GM19372 (cell line): ENCODE measurements at regions not wholly inside any gene's neighbourhood (a gene's known extent, or its start where the extent isn't known, plus 50 kb on each side); places are given as distances from the start of the nearest gene placed in this dataset.

Experiments used
- ATAC-seq: cut with Tn5 transposase; IDR thresholded peaks from one replicate; pipeline ENCODE4 v1.9.1; 2021; ENCODE audit warnings: mild to moderate bottlenecking, low read depth, moderate library complexity; ENCODE audit not compliant: unreplicated experiment

DNA sequence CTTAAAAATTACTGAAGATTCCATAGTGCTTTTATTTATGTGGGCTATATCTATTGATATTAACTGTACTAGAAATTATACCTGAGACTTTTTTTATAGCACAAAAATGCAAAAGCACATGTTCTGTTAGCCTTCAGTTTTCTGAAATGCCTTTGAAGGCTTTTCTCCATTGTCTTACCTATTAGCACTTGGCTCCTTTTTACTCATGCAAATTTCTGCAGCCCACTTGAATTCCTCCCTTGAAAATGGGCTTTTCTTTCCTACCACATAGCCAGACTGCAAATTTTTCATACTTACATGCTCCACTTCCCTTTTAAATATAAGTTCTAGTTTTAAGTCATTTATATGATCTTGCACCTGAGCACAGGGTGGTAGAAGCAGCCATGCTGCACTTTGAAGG is 453.0 kb upstream of the TRIB2 start:
- ATAC-seq = no peak

DNA sequence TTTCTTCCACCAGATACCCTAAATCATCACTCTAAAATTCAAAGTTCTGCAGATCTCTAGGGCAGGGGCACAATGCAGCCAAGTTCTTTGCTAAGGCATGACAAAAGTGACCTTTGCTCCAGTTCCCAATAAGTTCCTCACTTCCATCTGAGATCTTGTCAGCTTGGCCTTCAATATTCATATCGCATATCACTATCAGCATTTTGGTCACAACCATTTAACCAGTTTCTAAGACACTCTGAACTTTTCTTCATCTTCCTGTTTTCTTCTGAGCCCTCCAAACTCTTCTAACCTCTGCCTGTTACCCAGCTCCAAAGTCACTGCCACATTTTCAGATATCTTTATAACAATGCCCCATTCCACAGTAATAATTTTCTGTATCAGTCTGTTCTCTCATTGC is 452.6 kb upstream of the TRIB2 start:
- ATAC-seq = no peak

DNA sequence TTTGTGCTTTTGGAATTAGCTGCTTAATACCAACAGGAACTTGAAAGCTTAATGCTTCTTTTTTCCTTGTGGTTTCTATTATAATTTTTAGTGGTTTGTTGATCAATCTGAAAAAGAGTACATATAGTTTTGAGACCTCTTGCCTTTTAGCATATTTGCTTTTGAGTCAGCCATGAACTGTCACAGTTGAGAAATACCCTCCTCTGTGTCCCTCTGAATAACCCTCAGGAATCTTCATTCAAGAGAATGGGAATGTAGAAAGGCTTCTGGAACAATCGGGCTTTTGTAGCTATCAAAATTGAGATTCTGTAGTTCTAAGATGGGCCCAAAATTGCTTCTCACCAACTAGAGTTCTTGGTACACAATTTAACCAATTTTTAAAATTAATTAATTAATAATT is 451.1 kb upstream of the TRIB2 start:
- ATAC-seq = no peak

DNA sequence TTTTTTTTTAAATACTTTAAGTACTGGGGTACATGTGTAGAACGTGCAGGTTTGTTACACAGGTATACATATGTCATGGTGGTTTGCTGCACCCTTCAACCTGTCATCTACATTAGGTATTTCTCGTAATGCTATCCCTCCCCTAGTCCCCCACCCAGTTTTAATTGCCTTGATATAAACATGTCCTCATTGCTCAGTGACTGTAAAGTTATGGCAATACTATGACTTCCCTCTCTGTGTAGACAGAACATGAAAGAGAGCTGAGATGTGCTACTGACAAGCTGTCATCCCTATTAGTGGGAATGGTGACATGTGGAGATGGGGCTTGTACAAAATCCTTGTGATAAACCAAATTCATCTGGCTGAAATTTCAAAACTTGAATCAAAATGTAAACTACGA is 449.7 kb upstream of the TRIB2 start:
- no peak for ATAC-seq

DNA sequence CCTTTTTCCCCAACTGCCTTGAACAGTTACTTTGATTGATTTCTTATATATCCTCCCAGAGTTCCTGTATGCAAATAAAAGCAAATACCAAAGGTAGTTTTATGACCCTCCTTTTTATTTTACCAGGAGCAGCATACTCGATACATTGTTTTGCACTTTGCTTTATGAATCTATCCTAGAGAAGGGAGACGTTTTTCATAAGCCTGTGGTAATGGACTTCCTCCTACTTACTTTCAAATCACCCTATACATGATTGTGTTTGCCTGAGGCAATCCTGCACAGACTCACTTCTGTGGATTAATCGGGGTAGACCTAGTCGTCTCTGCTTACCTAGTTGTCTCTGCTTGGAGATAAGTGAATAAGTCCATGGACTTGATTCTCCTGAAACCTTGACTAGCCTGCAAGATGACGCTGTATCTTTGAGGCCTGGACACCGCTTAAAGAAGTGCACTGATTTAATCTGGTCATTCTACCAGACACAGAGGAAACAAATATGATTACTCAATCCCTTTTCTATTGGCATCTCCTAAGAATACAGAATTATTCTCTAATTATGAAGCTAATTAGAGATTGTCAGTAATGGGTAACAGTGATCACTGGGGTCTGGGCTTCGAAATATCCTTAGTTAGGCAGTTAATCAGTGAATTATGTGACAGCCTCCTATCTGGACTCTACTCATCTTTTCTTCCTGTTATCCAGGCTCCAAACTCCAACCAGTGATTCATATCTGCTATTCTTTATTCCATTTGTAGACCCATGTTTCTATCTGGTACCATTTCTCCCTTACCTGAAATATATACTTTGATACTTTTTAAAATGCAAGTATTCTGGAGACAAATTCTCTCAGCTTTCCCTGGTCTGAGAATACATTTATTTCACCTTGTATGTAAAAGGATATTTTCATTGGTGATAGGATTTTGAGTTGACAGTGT is 447.4 kb upstream of the TRIB2 start:
- no peak for ATAC-seq

DNA sequence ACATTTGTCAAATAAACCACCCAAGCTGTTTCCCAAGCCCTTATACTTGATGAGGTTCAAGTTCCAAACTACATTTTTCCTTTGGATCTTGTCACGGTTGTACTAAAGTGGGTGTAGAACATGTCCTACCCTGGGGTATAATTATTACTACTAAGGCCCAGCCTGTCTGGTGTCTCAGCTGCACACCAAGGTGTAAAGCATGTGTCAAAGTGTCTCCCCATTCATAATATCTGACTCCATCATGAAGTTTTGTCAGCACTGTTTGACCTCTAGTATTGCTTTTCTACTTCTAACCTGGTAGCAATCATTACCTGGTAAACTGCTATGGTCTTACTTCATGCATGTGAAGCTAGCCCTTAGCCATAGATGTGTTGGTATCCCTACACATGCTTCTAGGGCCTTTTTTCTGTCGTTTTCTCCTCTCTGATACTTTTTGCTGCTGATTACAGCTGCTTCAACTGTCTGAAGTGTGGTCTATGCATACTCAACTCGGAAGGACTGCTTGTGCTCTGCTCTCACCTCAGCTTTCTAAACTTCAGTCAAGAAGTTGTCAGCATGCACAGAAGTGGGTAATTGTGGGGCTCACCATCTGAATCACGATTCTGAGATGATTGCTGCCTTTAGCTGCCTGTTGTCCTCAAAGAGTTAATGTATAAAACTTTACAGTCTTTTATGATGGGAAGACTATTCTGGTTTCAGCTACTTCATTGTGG is 445.7 kb upstream of the TRIB2 start:
- ATAC-seq = no peak

DNA sequence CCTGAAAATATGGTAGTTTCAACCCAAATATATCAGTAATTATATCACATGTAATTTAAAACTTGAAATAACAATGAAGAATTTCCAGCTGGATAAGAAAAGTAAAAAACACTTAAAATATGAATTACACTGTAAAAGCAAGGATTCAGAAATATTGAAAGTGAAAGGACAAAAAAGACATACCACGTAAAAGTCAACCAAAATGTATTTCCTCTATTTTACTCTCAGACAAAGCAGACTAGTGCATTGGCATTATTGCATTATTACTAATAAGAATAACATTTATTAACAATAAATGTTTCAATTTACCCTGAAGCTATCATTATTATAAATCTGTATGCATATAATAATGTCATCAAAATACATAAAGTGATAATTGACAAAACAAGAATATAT is 445.1 kb upstream of the TRIB2 start:
- no peak for ATAC-seq

DNA sequence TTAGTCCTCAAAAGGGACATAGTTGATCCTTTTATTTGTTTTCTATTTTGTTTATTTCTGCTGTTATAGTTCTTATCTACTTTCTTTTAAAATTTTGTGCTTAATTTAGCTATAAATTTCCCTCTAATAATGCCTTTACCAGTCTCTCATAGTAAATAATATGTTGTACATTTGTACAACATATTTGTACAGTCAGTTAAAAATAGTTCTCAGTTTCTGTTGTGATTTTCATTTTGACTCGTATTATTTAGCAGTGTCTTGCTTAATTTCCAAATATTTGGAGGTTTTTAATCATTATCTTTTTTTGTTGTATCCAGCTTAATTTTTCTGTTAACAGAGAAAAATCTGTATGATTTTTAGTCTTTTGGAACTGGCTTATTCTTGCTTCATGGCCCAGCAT is 443.6 kb upstream of the TRIB2 start:
- ATAC-seq = no peak

DNA sequence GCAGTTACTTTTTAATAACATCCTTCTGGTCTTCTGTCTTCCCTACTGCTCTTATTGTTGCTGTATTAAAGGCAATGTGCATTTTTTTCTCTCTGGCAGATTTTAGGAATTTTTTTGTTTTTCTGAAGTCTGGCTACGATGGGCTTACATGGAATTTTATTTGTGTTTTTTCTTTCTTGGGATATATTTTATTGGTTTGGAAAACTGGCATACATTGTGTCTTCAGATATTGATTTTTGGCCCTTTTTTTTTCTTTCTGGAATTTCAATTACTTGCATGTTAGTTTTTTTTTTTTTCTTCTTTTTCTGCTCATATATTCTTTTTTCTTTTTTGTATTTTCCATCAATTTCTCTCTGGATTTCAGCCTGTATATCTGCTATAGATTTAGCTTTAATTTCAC is 442.1 kb upstream of the TRIB2 start:
- no peak for ATAC-seq

DNA sequence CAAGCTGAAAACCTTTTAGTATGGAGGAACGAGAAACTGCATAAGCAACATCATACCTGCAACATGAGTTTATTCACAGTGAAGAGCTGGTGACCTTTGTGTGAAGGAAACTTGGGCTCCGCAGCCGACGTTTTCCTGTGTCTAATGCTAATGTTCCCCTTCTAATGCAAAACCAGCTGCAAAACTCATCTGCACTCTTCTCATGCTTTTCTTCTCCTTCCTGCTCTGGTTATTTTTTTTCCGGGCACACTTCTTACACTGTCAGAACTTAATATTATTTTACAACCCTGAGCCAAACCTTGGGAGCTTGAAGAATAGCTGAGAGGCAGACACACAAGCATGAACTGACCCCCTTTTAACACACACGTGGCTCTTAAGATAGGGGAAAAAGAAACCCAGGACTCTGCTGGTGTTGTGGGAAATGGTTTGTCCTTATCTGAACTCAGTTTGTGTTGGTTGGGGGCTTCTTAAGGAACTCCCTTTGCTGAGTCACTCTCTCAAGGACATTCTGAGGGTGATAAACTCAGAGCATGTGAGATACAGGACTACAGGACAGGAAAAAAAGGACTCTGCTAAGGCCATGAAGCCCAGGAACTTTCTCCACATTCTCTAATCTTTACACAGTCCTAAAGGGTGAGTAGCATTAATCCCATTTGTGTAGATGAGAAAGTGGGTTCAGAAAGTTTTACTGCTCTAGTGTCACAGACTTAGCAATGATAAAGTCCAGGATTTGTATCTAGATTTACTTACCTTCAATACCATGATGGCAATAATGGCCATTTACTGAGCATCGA is 439.3 kb upstream of the TRIB2 start:
- no peak for ATAC-seq

DNA sequence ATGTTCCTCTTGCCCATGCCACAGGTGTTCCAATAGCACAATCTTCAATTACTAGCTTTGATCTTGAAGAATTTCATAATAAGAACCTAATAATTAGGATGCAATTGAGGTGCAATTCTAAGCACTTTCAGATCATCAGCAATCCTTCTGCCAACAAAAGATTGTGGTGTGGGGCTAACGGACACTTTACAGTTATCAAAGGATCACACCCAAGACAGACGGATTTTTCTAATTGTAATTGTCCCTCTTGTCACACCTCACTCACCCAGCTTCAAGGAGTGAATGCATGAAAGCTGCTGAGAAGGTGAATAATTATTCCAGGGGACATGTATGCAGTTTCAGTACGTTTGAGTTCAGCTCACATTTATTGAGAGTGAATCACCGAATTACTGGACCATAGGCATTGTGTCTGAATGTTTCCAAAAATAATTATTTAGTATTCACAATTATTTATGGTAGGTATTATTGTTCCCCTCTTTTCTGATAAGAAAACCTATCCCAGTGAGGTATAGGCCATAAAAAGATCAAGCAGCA is 438.5 kb upstream of the TRIB2 start:
- ATAC-seq = no peak

DNA sequence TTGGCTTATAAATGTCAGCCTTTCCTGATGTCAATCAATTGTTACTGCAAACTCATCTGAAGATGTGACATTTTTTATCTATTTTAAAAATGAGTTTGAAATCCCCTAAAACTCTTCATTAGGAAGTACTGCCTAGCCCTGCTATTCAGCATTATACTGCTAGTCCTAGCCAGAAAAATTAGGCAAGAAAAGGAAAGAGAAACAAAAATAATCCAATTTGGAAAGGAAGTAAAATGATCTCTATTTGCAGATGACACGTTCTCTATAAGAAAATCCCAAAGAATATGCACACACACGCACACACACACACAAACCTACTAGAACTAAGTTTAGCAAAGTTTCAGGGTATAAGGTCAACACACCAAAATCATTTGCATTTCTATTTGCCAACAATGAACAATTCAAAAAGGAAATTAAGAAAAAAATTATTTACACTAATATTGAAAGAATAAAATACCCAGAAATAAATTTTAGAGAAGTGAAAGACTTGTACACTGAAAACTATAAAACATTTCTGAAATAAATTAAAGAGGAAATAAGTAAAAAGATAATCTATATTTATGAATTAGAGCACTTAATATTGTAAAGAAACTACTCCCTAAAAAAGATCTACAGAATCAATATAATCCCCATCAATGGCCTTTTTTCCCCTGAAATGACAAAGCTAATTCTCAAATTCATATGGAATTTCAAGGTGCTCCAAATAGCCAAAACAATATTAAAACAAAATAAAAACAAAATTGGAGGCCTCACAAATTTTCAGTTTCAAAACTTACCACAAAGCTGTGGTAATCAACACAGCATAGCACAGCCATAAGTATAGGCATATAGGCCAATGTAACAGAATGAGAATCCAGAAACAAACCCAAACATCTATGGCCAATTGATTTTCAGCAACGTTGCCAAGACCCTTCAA is 433.7 kb upstream of the TRIB2 start:
- peak; percentile 74 for ATAC-seq

DNA sequence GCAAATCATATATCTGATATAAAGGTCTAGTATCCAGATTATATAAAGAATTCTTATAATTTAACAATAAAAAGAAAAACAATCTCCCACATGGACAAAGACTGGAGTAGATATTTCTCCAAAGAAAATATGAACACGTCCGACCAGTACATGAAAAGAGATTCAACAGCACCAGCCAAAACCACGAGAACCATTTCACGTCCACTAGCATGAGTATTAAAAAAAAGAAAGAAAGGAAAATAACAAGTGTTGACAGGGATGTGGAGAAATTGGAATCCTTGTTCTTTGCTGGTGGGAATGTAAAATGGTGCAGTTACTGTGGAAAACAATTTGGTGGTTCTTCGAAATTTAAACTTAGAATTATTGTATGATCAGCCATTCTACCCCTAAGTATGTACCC is 432.7 kb upstream of the TRIB2 start:
- no peak for ATAC-seq

DNA sequence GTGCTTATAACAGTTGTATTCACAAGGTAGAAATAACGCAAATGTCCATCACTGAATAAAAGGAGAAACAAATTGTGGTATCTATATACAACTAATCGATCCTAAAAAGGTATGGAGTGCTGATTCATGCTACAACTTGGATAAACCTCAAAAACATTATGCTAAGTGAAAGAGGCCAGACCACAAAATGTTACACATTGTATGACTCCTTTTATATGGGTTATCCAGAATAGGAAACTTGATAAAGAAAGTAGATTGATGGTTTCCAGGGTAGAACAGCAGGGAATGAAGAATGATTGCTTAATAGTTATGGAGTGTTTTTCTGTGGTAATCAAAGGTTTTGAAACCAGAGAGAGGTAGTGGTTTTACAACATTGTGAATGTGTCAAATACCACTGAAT is 432.2 kb upstream of the TRIB2 start:
- ATAC-seq = no peak

DNA sequence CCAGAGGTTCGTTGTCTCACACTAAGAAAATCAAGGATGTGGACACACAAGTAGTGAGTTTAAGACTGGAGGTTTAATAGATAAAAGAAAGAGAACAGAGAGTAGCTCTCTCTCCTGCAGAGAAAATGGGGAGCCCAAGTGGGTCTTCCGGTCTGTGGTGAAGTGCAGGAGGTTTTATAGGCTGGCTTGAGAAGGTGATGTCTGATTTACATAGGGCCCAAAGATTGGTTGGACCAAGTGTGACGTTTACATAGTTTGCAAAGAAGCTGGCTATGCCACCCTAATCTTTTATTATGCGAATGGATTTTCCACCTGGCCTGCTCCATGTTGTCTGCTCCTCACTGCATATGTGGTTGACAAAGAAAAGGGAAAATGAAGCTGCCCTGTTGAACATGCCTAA is 430.4 kb upstream of the TRIB2 start:
- ATAC-seq = no peak

DNA sequence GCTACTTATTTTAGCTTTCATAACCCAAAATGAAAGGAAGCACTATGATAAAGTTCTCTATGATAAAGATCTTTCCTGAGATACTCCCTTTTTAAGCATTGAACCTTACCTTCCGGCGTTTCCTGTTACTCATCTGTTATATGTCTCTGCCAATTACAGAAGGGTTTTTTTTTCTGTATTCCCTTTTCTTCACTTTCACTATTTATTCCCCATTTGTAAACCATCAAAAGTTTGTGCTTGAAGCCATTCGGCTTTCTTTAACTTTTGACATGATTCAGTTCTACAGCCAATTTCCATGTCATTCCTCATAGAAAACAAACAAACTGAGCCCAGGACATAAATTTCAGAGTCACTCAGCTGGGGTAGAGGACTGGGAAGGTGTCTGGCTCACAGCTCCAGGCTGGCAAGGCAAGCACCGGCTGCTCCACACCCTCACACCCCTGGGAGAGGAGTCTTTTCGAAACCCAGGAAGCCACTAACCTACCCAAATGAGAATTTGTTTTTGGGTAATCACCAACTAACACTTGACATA is 429.4 kb upstream of the TRIB2 start:
- ATAC-seq = no peak

DNA sequence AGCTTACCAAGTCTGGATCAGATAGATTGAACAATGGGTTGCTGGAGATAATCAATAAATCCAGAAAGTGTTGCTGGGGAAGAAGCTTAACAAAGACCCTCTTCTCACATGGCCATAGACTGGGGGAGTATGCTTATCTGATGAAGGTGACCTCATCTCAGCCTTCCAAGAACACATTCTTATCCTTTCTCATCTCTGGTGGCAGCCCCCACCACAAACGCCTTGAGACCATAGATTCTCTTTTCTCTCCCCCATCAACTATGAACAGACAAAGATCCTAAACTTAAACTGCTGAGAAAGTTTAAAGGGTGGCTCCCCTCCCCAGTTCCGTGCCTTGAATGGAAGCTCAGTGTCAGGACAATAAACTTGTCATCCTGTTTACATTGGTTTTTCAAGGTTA is 428.7 kb upstream of the TRIB2 start:
- no peak for ATAC-seq

DNA sequence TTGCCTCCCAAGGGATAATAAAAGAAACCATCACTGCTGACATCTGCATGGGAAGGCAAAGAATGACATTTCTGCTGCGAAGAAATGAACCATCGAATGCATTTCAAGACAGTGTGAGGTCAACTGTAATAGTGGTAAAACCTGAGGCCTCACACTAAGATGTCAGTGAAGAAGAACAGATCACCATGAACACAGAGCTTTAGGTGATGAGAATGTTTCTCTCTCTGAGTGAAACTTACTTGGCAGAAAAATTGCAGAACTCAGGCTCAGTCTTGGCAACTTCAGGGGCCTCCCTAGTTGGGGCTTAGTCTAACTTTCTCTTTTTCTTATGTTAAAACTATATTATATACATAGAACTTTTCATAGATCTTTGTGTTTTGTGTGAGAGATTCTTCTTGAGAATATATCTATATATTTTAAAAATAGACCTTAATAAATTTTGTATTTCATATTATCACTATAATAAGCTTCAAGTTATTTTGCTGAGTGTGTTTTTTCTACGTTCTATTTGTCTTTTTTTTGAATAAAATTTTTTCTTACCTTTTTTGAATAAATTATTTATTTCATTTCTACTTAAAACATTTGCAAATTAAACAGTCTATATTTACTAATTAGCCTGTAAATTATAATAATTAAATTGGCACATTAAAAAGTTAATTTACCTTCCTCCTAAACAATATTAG is 427.5 kb upstream of the TRIB2 start:
- ATAC-seq = no peak

DNA sequence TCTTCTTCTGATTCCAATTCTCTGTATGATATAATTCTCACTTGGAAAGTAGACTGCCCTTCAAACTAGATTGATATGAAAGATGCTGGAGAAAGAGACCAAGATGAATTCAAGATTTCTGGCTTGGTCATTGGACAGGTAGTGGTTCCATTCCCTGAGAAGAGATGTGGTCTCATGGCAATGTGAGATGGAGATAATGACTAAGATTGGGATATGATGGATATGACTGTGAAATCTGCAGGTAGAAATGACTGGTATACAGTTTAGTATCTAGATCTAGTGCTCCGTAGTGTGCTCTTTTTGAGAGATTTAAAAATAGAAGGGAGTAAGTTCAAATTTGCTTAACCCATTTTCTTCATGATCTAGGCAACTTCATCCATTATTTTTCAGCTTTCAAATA is 425.4 kb upstream of the TRIB2 start:
- no peak for ATAC-seq
